Lung (tissue), 11 donors: ENCODE measurements at regions not wholly inside any gene's neighbourhood (a gene's known extent, or its start where the extent isn't known, plus 50 kb on each side); places are given as distances from the start of the nearest gene placed in this dataset.

Experiments
- ATAC-seq: fragments of 200-7000 bp; cut with Tn5 transposase; one replicate; pipeline ENCODE4 v1.9.1; 2020; ENCODE audit warnings: moderate number of reproducible peaks; ENCODE audit not compliant: insufficient read depth, low FRiP score
- DNase-seq, 3 donors: peaks; one replicate each; pipeline ENCODE4 v3.0.0-alpha.2; 2013 to 2017
- H3K27ac ChIP-seq, 2 donors: one replicate each; pipeline ENCODE4 v1.5.1; 2013; ENCODE audit warnings: mild to moderate bottlenecking in 2 of 2, moderate library complexity in 2 of 2, control low read depth in 1 of 2, inconsistent platforms in 1 of 2, low read depth in 1 of 2, low read length in 1 of 2
- H3K27me3 ChIP-seq, 3 donors: one replicate each; pipeline ENCODE4 v1.5.1; 2013; ENCODE audit warnings: low read length in 2 of 3; ENCODE audit not compliant: control insufficient read depth in 3 of 3, insufficient read depth in 3 of 3
- H3K36me3 ChIP-seq, 4 donors: one replicate each; pipeline ENCODE4 v1.5.1; 2013; ENCODE audit warnings: low read length in 4 of 4, mild to moderate bottlenecking in 1 of 4, moderate library complexity in 1 of 4; ENCODE audit not compliant: control insufficient read depth in 4 of 4, insufficient read depth in 4 of 4
- H3K4me1 ChIP-seq, 5 donors: one replicate each; pipeline ENCODE4 v1.5.1; 2013; ENCODE audit warnings: low read length in 5 of 5, mild to moderate bottlenecking in 2 of 5, moderate library complexity in 1 of 5; ENCODE audit not compliant: control insufficient read depth in 5 of 5, insufficient read depth in 5 of 5
- H3K4me3 ChIP-seq: one replicate; pipeline ENCODE4 v1.5.1; 2013; ENCODE audit warnings: mild to moderate bottlenecking, control low read depth, moderate library complexity
- H3K9ac ChIP-seq, 2 donors: one replicate each; pipeline ENCODE4 v1.5.1; 2013; ENCODE audit warnings: low read length in 2 of 2, control low read depth in 1 of 2; ENCODE audit not compliant: insufficient read depth in 1 of 2
- H3K9me3 ChIP-seq, 4 donors: one replicate each; pipeline ENCODE4 v1.5.1; 2013; ENCODE audit warnings: low read length in 3 of 4, mild to moderate bottlenecking in 1 of 4, moderate library complexity in 1 of 4; ENCODE audit not compliant: control insufficient read depth in 4 of 4, insufficient read depth in 3 of 4
- CTCF ChIP-seq: IDR thresholded peaks from 2 replicates; pipeline ENCODE4 v1.5.1; 2012; ENCODE audit warnings: mild to moderate bottlenecking; ENCODE audit errors: control extremely low read depth, extremely low read depth
- WGBS, 2 donors: extraction: QIAGEN DNeasy Blood & Tissue Kit; methylation state at CpG; one replicate each; pipeline ENCODE4 v1.1.7; 2013; 5-methylcytosine and 5-hydroxymethylcytosine counted together
- donor health status: control.
- donor health status: control.
- donor health status: Bipolar disorder and iron deficiency.
- donor health status: healthy.
- donor health status: DM: yes; HTN: yes; CAD: no.

- H3K27me3 ChIP-seq, result no peaks in the 10 kb centered on the region
- DNase-seq (no peak), ATAC-seq (no peak)
- WGBS, 2 donors, result 75 to 85% methylated on average over 2 of the region's 2 CpGs
- no peak for TF ChIP-seq CTCF
- no peaks in the 10 kb centered on the region for H3K9me3 ChIP-seq
- H3K4me3 ChIP-seq, result no peak overlapping the region
- no peaks in the 10 kb centered on the region for H3K36me3 ChIP-seq
- H3K27ac ChIP-seq, result no peak overlapping the region
- no peak overlapping the region for H3K9ac ChIP-seq
- no peaks in the 10 kb centered on the region for H3K4me1 ChIP-seq
Observed at GRCh38 chr4:32987111-32987510, 2266.9 kb downstream of the PCDH7 start.

GRCh38 chr4:32988165-32988811 is 2268.1 kb downstream of the PCDH7 start:
- WGBS, 2 donors, result 80 to 81% methylated on average over 2 of the region's 2 CpGs
- no peak overlapping the region for H3K4me3 ChIP-seq
- H3K9me3 ChIP-seq, result no peaks in the 10 kb centered on the region
- H3K9ac ChIP-seq, result no peak overlapping the region
- H3K27me3 ChIP-seq, result no peaks in the 10 kb centered on the region
- no peak for DNase-seq
- H3K36me3 ChIP-seq, result no peaks in the 10 kb centered on the region
- ATAC-seq, result no peak
- no peak for TF ChIP-seq CTCF
- no peaks in the 10 kb centered on the region for H3K4me1 ChIP-seq
- H3K27ac ChIP-seq, result no peak overlapping the region

GRCh38 chr4:32991663-32992062 is 2271.5 kb downstream of the PCDH7 start:
- no peaks in the 10 kb centered on the region for H3K9me3 ChIP-seq
- TF ChIP-seq CTCF, result no peak
- DNase-seq, result no peak
- ATAC-seq, result no peak
- no peak overlapping the region for H3K4me3 ChIP-seq
- no peaks in the 10 kb centered on the region for H3K4me1 ChIP-seq
- WGBS, 2 donors, result 89 to 93% methylated on average over 1 of the region's 1 CpG
- H3K27me3 ChIP-seq, result no peaks in the 10 kb centered on the region
- H3K36me3 ChIP-seq, result no peaks in the 10 kb centered on the region
- no peak overlapping the region for H3K9ac ChIP-seq
- H3K27ac ChIP-seq, result no peak overlapping the region
